Colonic mucosa (tissue), 4 donors: ENCODE measurements at regions not wholly inside any gene's neighbourhood (a gene's known extent, or its start where the extent isn't known, plus 50 kb on each side); places are given as distances from the start of the nearest gene placed in this dataset.

Source experiments
- DNase-seq: peaks from one replicate; pipeline ENCODE4 v3.0.0-alpha.2; 2020
- H3K27ac ChIP-seq: fragments of 200-600 bp; one replicate; pipeline ENCODE4 v1.8.0; 2021
- H3K27me3 ChIP-seq: fragments of 200-600 bp; one replicate; pipeline ENCODE4 v1.8.0; 2021
- H3K36me3 ChIP-seq: fragments of 200-600 bp; one replicate; pipeline ENCODE4 v1.8.0; 2021
- H3K4me1 ChIP-seq: fragments of 200-600 bp; one replicate; pipeline ENCODE4 v1.8.0; 2021; ENCODE audit warnings: mild to moderate bottlenecking
- H3K4me3 ChIP-seq: fragments of 200-600 bp; one replicate; pipeline ENCODE4 v1.8.0; 2021
- H3K9ac ChIP-seq, 2 donors: one replicate each; pipeline ENCODE4 v1.7.0; 2013; ENCODE audit warnings: control low read depth in 2 of 2, low read depth in 2 of 2, low read length in 2 of 2
- H3K9me3 ChIP-seq: fragments of 200-600 bp; one replicate; pipeline ENCODE4 v1.8.0; 2021
- CTCF ChIP-seq: fragments of 200-600 bp; IDR thresholded peaks from one replicate; pipeline ENCODE4 v1.8.0; 2022; ENCODE audit warnings: antibody characterized with exemption, mild to moderate bottlenecking
- intact Hi-C: fragments of 100-400 bp; cut with DNase I; formaldehyde crosslinking; loops from one replicate; pipeline ENCODE4 v1.14.1; 2022
- donor health status: healthy.
- donor health status: DM: no; HTN: no; CAD: no.
- donor health status: DM: no; HTN: no; CAD: no.

- DNase-seq: no peak
- no peaks in the 10 kb centered on the region for H3K36me3 ChIP-seq
- intact Hi-C loops: no loop called here
- H3K9me3 ChIP-seq: no peaks in the 10 kb centered on the region
- no peak overlapping the region for H3K4me3 ChIP-seq
- H3K9ac ChIP-seq: no peak overlapping the region
- no peak overlapping the region for H3K27ac ChIP-seq
- H3K4me1 ChIP-seq: no peaks in the 10 kb centered on the region
- H3K27me3 ChIP-seq: no peaks in the 10 kb centered on the region
- no peak for TF ChIP-seq CTCF
Observed at GRCh38 chr17:68175416-68175815, 72.4 kb upstream of the AMZ2 start.

- Histone ChIP-seq H3K9ac (no peak overlapping the region), H3K9me3 (no peaks in the 10 kb centered on the region), H3K27me3 (no peaks in the 10 kb centered on the region), H3K27ac (no peak overlapping the region), H3K4me3 (no peak overlapping the region), H3K36me3 (no peaks in the 10 kb centered on the region), H3K4me1 (no peaks in the 10 kb centered on the region)
- no peak for TF ChIP-seq CTCF
- intact Hi-C loops: no loop called here
- DNase-seq: no peak
Observed at GRCh38 chr17:68175905-68176304, 71.9 kb upstream of the AMZ2 start.

- intact Hi-C loops: no loop called here
- no peak overlapping the region for H3K4me3 ChIP-seq
- H3K9me3 ChIP-seq: no peaks in the 10 kb centered on the region
- no peak overlapping the region for H3K9ac ChIP-seq
- no peak for TF ChIP-seq CTCF
- no peaks in the 10 kb centered on the region for H3K36me3 ChIP-seq
- no peak for DNase-seq
- H3K27me3 ChIP-seq: no peaks in the 10 kb centered on the region
- no peak overlapping the region for H3K27ac ChIP-seq
- no peaks in the 10 kb centered on the region for H3K4me1 ChIP-seq
Observed at GRCh38 chr17:68176718-68177117, 71.1 kb upstream of the AMZ2 start.

- no peaks in the 10 kb centered on the region for H3K36me3 ChIP-seq
- DNase-seq: no peak
- H3K9me3 ChIP-seq: no peaks in the 10 kb centered on the region
- intact Hi-C loops: no loop called here
- no peak overlapping the region for H3K27ac ChIP-seq
- H3K9ac ChIP-seq: no peak overlapping the region
- no peaks in the 10 kb centered on the region for H3K27me3 ChIP-seq
- no peak for TF ChIP-seq CTCF
- no peak overlapping the region for H3K4me3 ChIP-seq
- no peaks in the 10 kb centered on the region for H3K4me1 ChIP-seq
Observed at GRCh38 chr17:68178831-68179230, 69.0 kb upstream of the AMZ2 start.

GRCh38 chr17:68179236-68179925, 68.5 kb upstream of the AMZ2 start:
- TF ChIP-seq CTCF: no peak
- Histone ChIP-seq H3K27ac (no peak overlapping the region), H3K4me1 (no peaks in the 10 kb centered on the region), H3K36me3 (no peaks in the 10 kb centered on the region), H3K9me3 (no peaks in the 10 kb centered on the region), H3K9ac (no peak overlapping the region), H3K27me3 (no peaks in the 10 kb centered on the region), H3K4me3 (no peak overlapping the region)
- intact Hi-C loops: no loop called here
- DNase-seq: no peak
